ENCODE measurements at regions not wholly inside any gene's neighbourhood (a gene's known extent, or its start where the extent isn't known, plus 50 kb on each side); places are given as distances from the start of the nearest gene placed in this dataset.

GRCh38 chr20:6616421-6616820 lies 151.1 kb upstream of the BMP2 start:
- DNase-seq (ENCODE audit: low spot score): no peak

GRCh38 chr20:6614836-6615235 lies 152.7 kb upstream of the BMP2 start:
- no peak for DNase-seq (ENCODE audit: low spot score)

GRCh38 chr20:6613280-6613861 lies 154.1 kb upstream of the BMP2 start:
- DNase-seq (ENCODE audit: low spot score): no peak

- no peak for DNase-seq (ENCODE audit: low spot score)
Measured at GRCh38 chr20:6612606-6612923, 154.9 kb upstream of the BMP2 start.

GRCh38 chr20:6611911-6612605 lies 155.4 kb upstream of the BMP2 start:
- peak; percentile 29 for DNase-seq (ENCODE audit: low spot score)

- no peak for DNase-seq (ENCODE audit: low spot score)
Measured at GRCh38 chr20:6606651-6607050, 160.8 kb upstream of the BMP2 start.

GRCh38 chr20:6605055-6605935 lies 162.2 kb upstream of the BMP2 start:
- no peak for DNase-seq (ENCODE audit: low spot score)

- no peak for DNase-seq (ENCODE audit: low spot score)
Measured at GRCh38 chr20:6604179-6604578, 163.3 kb upstream of the BMP2 start.

- DNase-seq (ENCODE audit: low spot score): no peak
Measured at GRCh38 chr20:6599876-6600735, 167.4 kb upstream of the BMP2 start.

- no peak for DNase-seq (ENCODE audit: low spot score)
Measured at GRCh38 chr20:6595704-6596103, 171.8 kb upstream of the BMP2 start.

- DNase-seq (ENCODE audit: low spot score): no peak
Measured at GRCh38 chr20:6590891-6591637, 176.4 kb upstream of the BMP2 start.

GRCh38 chr20:6588296-6588695 lies 179.2 kb upstream of the BMP2 start:
- DNase-seq (ENCODE audit: low spot score): no peak

- peak; percentile 32 for DNase-seq (ENCODE audit: low spot score)
Measured at GRCh38 chr20:6583134-6583738, 184.2 kb upstream of the BMP2 start.

GRCh38 chr20:6582449-6582848 lies 185.0 kb upstream of the BMP2 start:
- DNase-seq (ENCODE audit: low spot score): no peak

- no peak for DNase-seq (ENCODE audit: low spot score)
Measured at GRCh38 chr20:6580486-6580885, 187.0 kb upstream of the BMP2 start.

GRCh38 chr20:6579824-6580223 lies 187.7 kb upstream of the BMP2 start:
- no peak for DNase-seq (ENCODE audit: low spot score)

GRCh38 chr20:6579417-6579816 lies 188.1 kb upstream of the BMP2 start:
- no peak for DNase-seq (ENCODE audit: low spot score)

GRCh38 chr20:6577451-6577850 lies 190.0 kb upstream of the BMP2 start:
- DNase-seq (ENCODE audit: low spot score): no peak

GRCh38 chr20:6576726-6577125 lies 190.8 kb upstream of the BMP2 start:
- no peak for DNase-seq (ENCODE audit: low spot score)

- no peak for DNase-seq (ENCODE audit: low spot score)
Measured at GRCh38 chr20:6575912-6576401, 191.5 kb upstream of the BMP2 start.

GRCh38 chr20:6566821-6567220 lies 200.7 kb upstream of the BMP2 start:
- DNase-seq (ENCODE audit: low spot score): no peak

All from mucosa of gallbladder (tissue), 1 donor.